ENCODE measurements at regions not wholly inside any gene's neighbourhood (a gene's known extent, or its start where the extent isn't known, plus 50 kb on each side); places are given as distances from the start of the nearest gene placed in this dataset.
A peak's percentile ranks its signal among the peaks of the same experiment; 100 is the strongest.

DNA sequence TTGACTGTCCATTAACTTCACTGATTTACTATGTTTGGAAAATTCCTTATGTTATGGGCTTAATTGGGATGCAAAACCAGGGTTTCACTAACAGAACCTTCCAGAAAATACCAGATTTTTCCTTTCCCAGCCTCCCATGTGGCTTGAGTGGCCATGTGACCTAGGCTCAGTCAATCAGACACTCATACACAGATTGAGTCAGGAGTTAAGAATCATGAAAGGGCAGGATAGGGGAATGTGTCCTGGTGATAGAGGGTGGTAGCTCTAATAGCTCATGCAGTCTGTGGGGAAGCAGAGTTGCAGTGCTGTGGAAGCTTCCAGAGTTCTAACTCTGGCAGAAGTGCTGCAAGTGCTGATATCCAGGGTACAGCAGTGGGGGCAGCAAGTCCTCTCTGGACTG, 134.1 kb upstream of the IFNG-AS1 start:
- H3K36me3 ChIP-seq (ENCODE audit: control insufficient read depth, low read length), result no peaks in the 10 kb centered on the region
- H3K9me3 ChIP-seq (ENCODE audit: control insufficient read depth, insufficient read depth, low read length), result no peaks in the 10 kb centered on the region
- no peak overlapping the region for H3K4me2 ChIP-seq (ENCODE audit: low read length)
- no peaks in the 10 kb centered on the region for H3F3A ChIP-seq (ENCODE audit: control insufficient read depth, insufficient read depth)
- no peaks in the 10 kb centered on the region for H3K79me2 ChIP-seq (ENCODE audit: control insufficient read depth, low read length)
- TF ChIP-seq, protein P1, sequence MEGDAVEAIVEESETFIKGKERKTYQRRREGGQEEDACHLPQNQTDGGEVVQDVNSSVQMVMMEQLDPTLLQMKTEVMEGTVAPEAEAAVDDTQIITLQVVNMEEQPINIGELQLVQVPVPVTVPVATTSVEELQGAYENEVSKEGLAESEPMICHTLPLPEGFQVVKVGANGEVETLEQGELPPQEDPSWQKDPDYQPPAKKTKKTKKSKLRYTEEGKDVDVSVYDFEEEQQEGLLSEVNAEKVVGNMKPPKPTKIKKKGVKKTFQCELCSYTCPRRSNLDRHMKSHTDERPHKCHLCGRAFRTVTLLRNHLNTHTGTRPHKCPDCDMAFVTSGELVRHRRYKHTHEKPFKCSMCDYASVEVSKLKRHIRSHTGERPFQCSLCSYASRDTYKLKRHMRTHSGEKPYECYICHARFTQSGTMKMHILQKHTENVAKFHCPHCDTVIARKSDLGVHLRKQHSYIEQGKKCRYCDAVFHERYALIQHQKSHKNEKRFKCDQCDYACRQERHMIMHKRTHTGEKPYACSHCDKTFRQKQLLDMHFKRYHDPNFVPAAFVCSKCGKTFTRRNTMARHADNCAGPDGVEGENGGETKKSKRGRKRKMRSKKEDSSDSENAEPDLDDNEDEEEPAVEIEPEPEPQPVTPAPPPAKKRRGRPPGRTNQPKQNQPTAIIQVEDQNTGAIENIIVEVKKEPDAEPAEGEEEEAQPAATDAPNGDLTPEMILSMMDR (IDR thresholded peaks at IDR 0.05; ENCODE audit: low read depth, low read length, poor library complexity, severe bottlenecking), result no peak
- no peak for TF ChIP-seq EZH2phosphoT487 (IDR thresholded peaks at IDR 0.05; ENCODE audit: borderline replicate concordance, low read length)
- no peak overlapping the region for H3K27ac ChIP-seq (ENCODE audit: low read depth, low read length)
- no peaks in the 10 kb centered on the region for H3K9me2 ChIP-seq (replicated peaks; ENCODE audit: control insufficient read depth, low read length)
- H3K4me1 ChIP-seq (ENCODE audit: control insufficient read depth, low read length), result peaks cover 8% of the 10 kb centered on the region
- no peaks in the 10 kb centered on the region for H3K27me3 ChIP-seq (ENCODE audit: control insufficient read depth, low read length)
- no peak overlapping the region for H3K4me3 ChIP-seq (ENCODE audit: low read length)
- no peaks in the 10 kb centered on the region for H4K20me1 ChIP-seq (ENCODE audit: control insufficient read depth, insufficient read depth, low read depth, low read length)

DNA sequence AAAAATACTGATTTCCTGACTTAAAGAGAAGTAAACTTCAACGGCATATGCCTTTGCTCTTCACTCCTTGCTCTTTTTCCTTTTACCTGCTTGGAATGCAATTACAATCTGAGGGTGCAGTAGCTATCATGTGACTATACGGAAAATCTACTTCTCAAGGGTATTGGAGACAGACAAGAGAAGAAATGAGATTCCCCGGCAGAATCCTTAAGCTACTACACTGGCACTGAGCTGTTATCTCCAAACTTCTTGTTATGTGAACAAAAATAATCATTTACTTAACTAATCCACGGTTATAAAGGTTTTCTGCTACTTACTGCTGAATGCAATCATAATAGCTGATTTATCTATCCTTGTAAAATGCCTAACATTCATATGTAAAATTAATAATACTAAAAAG, 118.0 kb upstream of the IFNG-AS1 start:
- no peaks in the 10 kb centered on the region for H4K20me1 ChIP-seq (ENCODE audit: control insufficient read depth, insufficient read depth, low read depth, low read length)

DNA sequence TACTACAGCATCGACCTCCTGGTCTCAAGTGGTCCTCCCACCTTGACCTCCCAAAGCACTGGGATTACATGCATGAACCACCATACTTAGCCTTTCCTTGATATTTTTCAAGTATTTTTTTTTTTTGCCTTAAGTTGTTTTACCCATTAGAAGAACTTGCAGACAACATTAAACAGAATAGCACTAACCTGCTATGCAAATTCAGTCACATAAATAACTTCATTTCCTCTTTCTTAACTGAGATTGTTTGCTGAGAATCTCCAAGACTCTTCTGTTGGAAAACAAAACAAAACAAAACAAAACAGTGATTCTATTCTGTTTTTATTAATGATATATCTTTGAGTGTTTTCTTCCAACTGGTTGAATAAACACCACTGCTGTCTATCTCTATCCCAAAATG, 115.9 kb upstream of the IFNG-AS1 start:
- no peaks in the 10 kb centered on the region for H3F3A ChIP-seq (ENCODE audit: control insufficient read depth, insufficient read depth)
- peaks cover 35% of the 10 kb centered on the region for H3K4me1 ChIP-seq (ENCODE audit: control insufficient read depth, low read length)
- H3K4me2 ChIP-seq (ENCODE audit: low read length), result peak overlapping the region; percentile 56
- H3K9me3 ChIP-seq (ENCODE audit: control insufficient read depth, insufficient read depth, low read length), result no peaks in the 10 kb centered on the region; the same call in 1 of the 2 replicates
- H3K79me2 ChIP-seq (ENCODE audit: control insufficient read depth, low read length), result no peaks in the 10 kb centered on the region
- H3K9me2 ChIP-seq (replicated peaks; ENCODE audit: control insufficient read depth, low read length), result no peaks in the 10 kb centered on the region
- TF ChIP-seq, protein P1 (IDR thresholded peaks at IDR 0.05; ENCODE audit: low read depth, low read length, poor library complexity, severe bottlenecking), result no peak
- TF ChIP-seq EZH2phosphoT487 (IDR thresholded peaks at IDR 0.05; ENCODE audit: borderline replicate concordance, low read length), result no peak
- H4K20me1 ChIP-seq (ENCODE audit: control insufficient read depth, insufficient read depth, low read depth, low read length), result no peaks in the 10 kb centered on the region
- H3K27ac ChIP-seq (ENCODE audit: low read depth, low read length), result peak overlapping the region; percentile 46
- H3K36me3 ChIP-seq (ENCODE audit: control insufficient read depth, low read length), result no peaks in the 10 kb centered on the region
- H3K4me3 ChIP-seq (ENCODE audit: low read length), result peak overlapping the region; percentile 39
- no peaks in the 10 kb centered on the region for H3K27me3 ChIP-seq (ENCODE audit: control insufficient read depth, low read length)

More for the DNA sequence above, 118.0 kb upstream of the IFNG-AS1 start:
- Histone ChIP-seq H3F3A (ENCODE audit: control insufficient read depth, insufficient read depth) (no peaks in the 10 kb centered on the region), H3K27me3 (ENCODE audit: control insufficient read depth, low read length) (no peaks in the 10 kb centered on the region), H3K4me3 (ENCODE audit: low read length) (no peak overlapping the region), H3K27ac (ENCODE audit: low read depth, low read length) (no peak overlapping the region), H3K79me2 (ENCODE audit: control insufficient read depth, low read length) (no peaks in the 10 kb centered on the region), H3K4me1 (ENCODE audit: control insufficient read depth, low read length) (peaks cover 35% of the 10 kb centered on the region), H3K4me2 (ENCODE audit: low read length) (no peak overlapping the region), H3K9me2 (replicated peaks; ENCODE audit: control insufficient read depth, low read length) (no peaks in the 10 kb centered on the region), H3K36me3 (ENCODE audit: control insufficient read depth, low read length) (no peaks in the 10 kb centered on the region), H3K9me3 (ENCODE audit: control insufficient read depth, insufficient read depth, low read length) (no peaks in the 10 kb centered on the region; the same call in 1 of the 2 replicates)
- no peak for TF ChIP-seq EZH2phosphoT487 (IDR thresholded peaks at IDR 0.05; ENCODE audit: borderline replicate concordance, low read length)
- TF ChIP-seq, protein P1 (IDR thresholded peaks at IDR 0.05; ENCODE audit: low read depth, low read length, poor library complexity, severe bottlenecking), result no peak
